ENCODE measurements at regions not wholly inside any gene's neighbourhood (a gene's known extent, or its start where the extent isn't known, plus 50 kb on each side); places are given as distances from the start of the nearest gene placed in this dataset.

DNA sequence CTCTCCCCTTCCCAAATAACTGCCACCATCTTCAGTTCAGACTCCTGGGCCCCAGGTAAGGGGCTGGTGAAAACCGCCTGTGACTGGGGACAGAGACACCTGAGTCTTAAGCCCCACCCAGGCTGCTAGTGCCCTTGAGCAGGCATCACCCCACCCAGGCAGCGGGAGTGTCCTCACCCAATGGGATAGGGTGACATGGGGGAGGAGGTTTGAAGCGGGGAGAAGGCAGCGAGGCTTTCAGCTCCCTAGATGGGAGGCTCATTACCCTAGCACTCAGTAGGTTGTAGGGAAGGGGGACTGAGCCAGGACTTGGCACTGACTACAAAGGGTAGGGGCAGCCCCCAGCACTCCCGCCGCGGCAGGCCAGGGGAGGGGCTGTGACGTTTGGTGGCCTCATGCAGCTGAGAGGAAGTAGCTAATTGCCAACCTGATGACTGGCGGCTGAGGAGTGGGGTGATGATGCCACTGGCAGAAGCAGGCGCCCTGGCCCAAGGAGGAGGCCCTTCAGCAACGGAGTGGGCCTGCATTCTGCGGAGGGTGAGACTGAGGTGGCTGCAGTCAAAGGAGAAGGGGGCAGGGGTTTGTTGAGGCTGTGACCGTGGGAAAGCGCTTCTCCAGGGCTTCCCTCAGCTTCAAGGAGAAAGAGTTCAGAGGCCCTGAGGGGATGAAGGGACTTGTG lies 126.9 kb downstream of the MRPL14 start:
- TF ChIP-seq, protein P1, sequence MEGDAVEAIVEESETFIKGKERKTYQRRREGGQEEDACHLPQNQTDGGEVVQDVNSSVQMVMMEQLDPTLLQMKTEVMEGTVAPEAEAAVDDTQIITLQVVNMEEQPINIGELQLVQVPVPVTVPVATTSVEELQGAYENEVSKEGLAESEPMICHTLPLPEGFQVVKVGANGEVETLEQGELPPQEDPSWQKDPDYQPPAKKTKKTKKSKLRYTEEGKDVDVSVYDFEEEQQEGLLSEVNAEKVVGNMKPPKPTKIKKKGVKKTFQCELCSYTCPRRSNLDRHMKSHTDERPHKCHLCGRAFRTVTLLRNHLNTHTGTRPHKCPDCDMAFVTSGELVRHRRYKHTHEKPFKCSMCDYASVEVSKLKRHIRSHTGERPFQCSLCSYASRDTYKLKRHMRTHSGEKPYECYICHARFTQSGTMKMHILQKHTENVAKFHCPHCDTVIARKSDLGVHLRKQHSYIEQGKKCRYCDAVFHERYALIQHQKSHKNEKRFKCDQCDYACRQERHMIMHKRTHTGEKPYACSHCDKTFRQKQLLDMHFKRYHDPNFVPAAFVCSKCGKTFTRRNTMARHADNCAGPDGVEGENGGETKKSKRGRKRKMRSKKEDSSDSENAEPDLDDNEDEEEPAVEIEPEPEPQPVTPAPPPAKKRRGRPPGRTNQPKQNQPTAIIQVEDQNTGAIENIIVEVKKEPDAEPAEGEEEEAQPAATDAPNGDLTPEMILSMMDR (IDR thresholded peaks at IDR 0.05) = no peak
- no peak for TF ChIP-seq EZH2 (IDR thresholded peaks at IDR 0.05; ENCODE audit: borderline replicate concordance, insufficient read depth, low read depth, low read length, poor library complexity, severe bottlenecking)

All from B cell (primary cell).